K562 (cell line): ENCODE measurements at regions not wholly inside any gene's neighbourhood (a gene's known extent, or its start where the extent isn't known, plus 50 kb on each side); places are given as distances from the start of the nearest gene placed in this dataset.

ENCODE experiments used
- BMI1 ChIP-seq: fragments of 150-350 bp; IDR thresholded peaks from 2 replicates; pipeline ENCODE4 v1.6.1; 2014; ENCODE audit warnings: low read length
- CREB1 ChIP-seq, 2 experiments: sonication (generic) in 1 of 2; formaldehyde crosslinking in 1 of 2; IDR thresholded peaks; 2 replicates each; pipeline versions ENCODE4 v1.6.1 to v1.8.0; 2012 to 2022; ENCODE audit warnings: inconsistent platforms in 1 of 2, mild to moderate bottlenecking in 1 of 2, missing genetic modification reagents in 1 of 2, moderate library complexity in 1 of 2
- EP300 ChIP-seq: IDR thresholded peaks from 2 replicates; pipeline ENCODE4 v1.6.1; 2012; ENCODE audit warnings: low read length, improper control_type of control experiment
- EZH2 ChIP-seq: IDR thresholded peaks from 2 replicates; pipeline ENCODE4 v1.6.1; 2012; ENCODE audit warnings: low read depth, mild to moderate bottlenecking, inconsistent platforms, low read length, borderline replicate concordance
- FOS ChIP-seq: IDR thresholded peaks from 3 replicates; pipeline ENCODE4 v1.6.1; 2011; ENCODE audit not compliant: insufficient read length; ENCODE audit errors: extremely low read depth
- GATAD2A ChIP-seq: fragments of 450-650 bp; IDR thresholded peaks from 2 replicates; pipeline ENCODE4 v1.6.1; 2017
- SMARCA4 ChIP-seq: fragments of 450-650 bp; IDR thresholded peaks from 2 replicates; pipeline ENCODE4 v1.6.1; 2016
- TF ChIP-seq, protein P1 (sequence below): sonication (generic); formaldehyde crosslinking; IDR thresholded peaks from 2 replicates; pipeline ENCODE4 v1.4.0; 2020; ENCODE audit warnings: mild to moderate bottlenecking, missing genetic modification reagents
- TF ChIP-seq, protein P2 (sequence below): sonication (generic); formaldehyde crosslinking; IDR thresholded peaks from 2 replicates; pipeline ENCODE4 v1.9.0; 2022; ENCODE audit warnings: mild to moderate bottlenecking, missing genetic modification reagents
- TF ChIP-seq, protein P3 (sequence below), 2 experiments: fragments of 450-650 bp; formaldehyde crosslinking in 1 of 2; IDR thresholded peaks; 2 replicates each; pipeline versions ENCODE4 v1.4.0 to v1.6.1; 2014 to 2020; ENCODE audit warnings: mild to moderate bottlenecking in 2 of 2, borderline replicate concordance in 1 of 2, low read depth in 1 of 2
- TF ChIP-seq, protein P4 (sequence below): fragments of 200-800 bp; sonication (Bioruptor generic); IDR thresholded peaks from 2 replicates; pipeline ENCODE4 v1.6.1; 2016; ENCODE audit warnings: missing genetic modification characterization, missing compliant biosample characterization

DNA sequence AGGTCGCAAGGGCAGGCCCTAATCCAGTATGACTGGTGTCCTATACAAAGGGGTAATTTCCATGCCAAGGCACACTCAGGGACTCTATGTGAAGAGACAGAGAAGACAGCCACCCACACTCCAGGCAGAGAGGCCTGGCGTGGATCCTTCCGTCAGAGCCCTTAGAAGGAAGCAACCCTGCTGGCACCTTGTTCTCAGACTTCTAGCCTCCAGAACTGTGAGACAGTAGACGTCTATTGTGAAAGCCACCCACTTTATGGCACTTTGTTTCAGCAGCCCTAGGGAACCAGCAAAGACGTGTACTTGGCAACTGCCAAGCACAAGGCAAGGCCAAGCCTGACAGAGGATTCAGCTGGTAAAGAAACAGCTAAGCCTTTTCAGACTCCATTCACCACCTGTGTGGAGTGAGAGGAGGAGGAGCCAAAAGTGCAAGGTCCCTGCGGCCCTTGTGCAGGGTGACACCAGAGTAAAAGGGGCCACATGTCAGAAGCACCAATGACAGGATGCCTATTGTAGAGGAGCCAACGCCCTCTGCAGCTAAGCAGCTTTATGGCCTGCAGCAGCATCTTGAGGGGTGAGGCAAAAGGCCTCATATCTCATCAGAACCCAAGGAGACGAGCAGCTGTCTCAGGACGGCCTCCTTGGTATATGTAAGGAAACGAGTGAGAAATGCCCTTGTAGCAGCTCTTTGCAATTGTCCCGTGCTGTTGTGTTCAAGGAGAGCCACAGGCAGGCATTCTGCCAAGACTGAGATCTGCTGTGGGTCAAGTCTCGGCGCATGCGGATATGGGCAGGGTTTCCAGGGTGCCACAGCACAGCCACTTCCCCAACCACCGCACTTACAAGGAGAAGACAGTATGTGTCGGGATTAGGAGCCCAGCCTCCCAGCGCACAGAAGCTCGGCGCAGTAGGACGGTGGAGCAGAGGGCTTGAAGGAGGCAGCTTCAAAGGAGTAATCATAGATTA is 121.5 kb upstream of the LIPC start:
- no peak for TF ChIP-seq FOS
- no peak for TF ChIP-seq SMARCA4
- no peak for TF ChIP-seq EP300
- TF ChIP-seq, protein P1, sequence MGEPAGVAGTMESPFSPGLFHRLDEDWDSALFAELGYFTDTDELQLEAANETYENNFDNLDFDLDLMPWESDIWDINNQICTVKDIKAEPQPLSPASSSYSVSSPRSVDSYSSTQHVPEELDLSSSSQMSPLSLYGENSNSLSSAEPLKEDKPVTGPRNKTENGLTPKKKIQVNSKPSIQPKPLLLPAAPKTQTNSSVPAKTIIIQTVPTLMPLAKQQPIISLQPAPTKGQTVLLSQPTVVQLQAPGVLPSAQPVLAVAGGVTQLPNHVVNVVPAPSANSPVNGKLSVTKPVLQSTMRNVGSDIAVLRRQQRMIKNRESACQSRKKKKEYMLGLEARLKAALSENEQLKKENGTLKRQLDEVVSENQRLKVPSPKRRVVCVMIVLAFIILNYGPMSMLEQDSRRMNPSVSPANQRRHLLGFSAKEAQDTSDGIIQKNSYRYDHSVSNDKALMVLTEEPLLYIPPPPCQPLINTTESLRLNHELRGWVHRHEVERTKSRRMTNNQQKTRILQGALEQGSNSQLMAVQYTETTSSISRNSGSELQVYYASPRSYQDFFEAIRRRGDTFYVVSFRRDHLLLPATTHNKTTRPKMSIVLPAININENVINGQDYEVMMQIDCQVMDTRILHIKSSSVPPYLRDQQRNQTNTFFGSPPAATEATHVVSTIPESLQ = no peak
- TF ChIP-seq, protein P2, sequence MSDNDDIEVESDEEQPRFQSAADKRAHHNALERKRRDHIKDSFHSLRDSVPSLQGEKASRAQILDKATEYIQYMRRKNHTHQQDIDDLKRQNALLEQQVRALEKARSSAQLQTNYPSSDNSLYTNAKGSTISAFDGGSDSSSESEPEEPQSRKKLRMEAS (CRISPR knock-in tag) = no peak
- TF ChIP-seq EZH2 = no peak
- TF ChIP-seq, protein P3, sequence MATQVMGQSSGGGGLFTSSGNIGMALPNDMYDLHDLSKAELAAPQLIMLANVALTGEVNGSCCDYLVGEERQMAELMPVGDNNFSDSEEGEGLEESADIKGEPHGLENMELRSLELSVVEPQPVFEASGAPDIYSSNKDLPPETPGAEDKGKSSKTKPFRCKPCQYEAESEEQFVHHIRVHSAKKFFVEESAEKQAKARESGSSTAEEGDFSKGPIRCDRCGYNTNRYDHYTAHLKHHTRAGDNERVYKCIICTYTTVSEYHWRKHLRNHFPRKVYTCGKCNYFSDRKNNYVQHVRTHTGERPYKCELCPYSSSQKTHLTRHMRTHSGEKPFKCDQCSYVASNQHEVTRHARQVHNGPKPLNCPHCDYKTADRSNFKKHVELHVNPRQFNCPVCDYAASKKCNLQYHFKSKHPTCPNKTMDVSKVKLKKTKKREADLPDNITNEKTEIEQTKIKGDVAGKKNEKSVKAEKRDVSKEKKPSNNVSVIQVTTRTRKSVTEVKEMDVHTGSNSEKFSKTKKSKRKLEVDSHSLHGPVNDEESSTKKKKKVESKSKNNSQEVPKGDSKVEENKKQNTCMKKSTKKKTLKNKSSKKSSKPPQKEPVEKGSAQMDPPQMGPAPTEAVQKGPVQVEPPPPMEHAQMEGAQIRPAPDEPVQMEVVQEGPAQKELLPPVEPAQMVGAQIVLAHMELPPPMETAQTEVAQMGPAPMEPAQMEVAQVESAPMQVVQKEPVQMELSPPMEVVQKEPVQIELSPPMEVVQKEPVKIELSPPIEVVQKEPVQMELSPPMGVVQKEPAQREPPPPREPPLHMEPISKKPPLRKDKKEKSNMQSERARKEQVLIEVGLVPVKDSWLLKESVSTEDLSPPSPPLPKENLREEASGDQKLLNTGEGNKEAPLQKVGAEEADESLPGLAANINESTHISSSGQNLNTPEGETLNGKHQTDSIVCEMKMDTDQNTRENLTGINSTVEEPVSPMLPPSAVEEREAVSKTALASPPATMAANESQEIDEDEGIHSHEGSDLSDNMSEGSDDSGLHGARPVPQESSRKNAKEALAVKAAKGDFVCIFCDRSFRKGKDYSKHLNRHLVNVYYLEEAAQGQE (IDR thresholded peaks at IDR 0.05; ENCODE audit: borderline replicate concordance) = no peak
- TF ChIP-seq, protein P3 (CRISPR knock-in tag; IDR thresholded peaks at IDR 0.05; ENCODE audit: low read depth) = no peak
- TF ChIP-seq GATAD2A = no peak
- TF ChIP-seq, protein P4, sequence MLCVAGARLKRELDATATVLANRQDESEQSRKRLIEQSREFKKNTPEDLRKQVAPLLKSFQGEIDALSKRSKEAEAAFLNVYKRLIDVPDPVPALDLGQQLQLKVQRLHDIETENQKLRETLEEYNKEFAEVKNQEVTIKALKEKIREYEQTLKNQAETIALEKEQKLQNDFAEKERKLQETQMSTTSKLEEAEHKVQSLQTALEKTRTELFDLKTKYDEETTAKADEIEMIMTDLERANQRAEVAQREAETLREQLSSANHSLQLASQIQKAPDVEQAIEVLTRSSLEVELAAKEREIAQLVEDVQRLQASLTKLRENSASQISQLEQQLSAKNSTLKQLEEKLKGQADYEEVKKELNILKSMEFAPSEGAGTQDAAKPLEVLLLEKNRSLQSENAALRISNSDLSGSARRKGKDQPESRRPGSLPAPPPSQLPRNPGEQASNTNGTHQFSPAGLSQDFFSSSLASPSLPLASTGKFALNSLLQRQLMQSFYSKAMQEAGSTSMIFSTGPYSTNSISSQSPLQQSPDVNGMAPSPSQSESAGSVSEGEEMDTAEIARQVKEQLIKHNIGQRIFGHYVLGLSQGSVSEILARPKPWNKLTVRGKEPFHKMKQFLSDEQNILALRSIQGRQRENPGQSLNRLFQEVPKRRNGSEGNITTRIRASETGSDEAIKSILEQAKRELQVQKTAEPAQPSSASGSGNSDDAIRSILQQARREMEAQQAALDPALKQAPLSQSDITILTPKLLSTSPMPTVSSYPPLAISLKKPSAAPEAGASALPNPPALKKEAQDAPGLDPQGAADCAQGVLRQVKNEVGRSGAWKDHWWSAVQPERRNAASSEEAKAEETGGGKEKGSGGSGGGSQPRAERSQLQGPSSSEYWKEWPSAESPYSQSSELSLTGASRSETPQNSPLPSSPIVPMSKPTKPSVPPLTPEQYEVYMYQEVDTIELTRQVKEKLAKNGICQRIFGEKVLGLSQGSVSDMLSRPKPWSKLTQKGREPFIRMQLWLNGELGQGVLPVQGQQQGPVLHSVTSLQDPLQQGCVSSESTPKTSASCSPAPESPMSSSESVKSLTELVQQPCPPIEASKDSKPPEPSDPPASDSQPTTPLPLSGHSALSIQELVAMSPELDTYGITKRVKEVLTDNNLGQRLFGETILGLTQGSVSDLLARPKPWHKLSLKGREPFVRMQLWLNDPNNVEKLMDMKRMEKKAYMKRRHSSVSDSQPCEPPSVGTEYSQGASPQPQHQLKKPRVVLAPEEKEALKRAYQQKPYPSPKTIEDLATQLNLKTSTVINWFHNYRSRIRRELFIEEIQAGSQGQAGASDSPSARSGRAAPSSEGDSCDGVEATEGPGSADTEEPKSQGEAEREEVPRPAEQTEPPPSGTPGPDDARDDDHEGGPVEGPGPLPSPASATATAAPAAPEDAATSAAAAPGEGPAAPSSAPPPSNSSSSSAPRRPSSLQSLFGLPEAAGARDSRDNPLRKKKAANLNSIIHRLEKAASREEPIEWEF = no peak
- no peak for TF ChIP-seq BMI1
- TF ChIP-seq CREB1 (IDR thresholded peaks at IDR 0.05) = no peak
- no peak for TF ChIP-seq CREB1 (CRISPR knock-in tag; IDR thresholded peaks at IDR 0.05)
